Esophagus muscularis mucosa (tissue), 4 donors: ENCODE measurements at regions not wholly inside any gene's neighbourhood (a gene's known extent, or its start where the extent isn't known, plus 50 kb on each side); places are given as distances from the start of the nearest gene placed in this dataset.

Experiments
- DNase-seq: peaks from one replicate; pipeline ENCODE4 v3.0.0-alpha.2; 2017; ENCODE audit errors: extremely low spot score
- H3K27ac ChIP-seq, 4 donors: fragments of 200-600 bp; sonication (generic); replicated peaks in 1 of 4; 1 replicate in 3 of 4; 2 replicates in 1 of 4; pipeline ENCODE4 v1.5.1; 2016 to 2019; ENCODE audit warnings: mild to moderate bottlenecking in 1 of 4
- H3K27me3 ChIP-seq, 4 donors: fragments of 200-600 bp; sonication (generic); one replicate each; pipeline versions ENCODE4 v1.5.1 to v1.6.0; 2016 to 2019
- H3K36me3 ChIP-seq, 4 donors: fragments of 200-600 bp; sonication (generic); one replicate each; pipeline ENCODE4 v1.5.1; 2016 to 2019
- H3K4me1 ChIP-seq, 4 donors: fragments of 200-600 bp; sonication (generic); one replicate each; pipeline ENCODE4 v1.5.1; 2016 to 2019
- H3K4me3 ChIP-seq, 4 donors: fragments of 200-600 bp; sonication (generic); 1 replicate in 2 of 4; 2 replicates in 2 of 4; pipeline ENCODE4 v1.5.1; 2016 to 2019; ENCODE audit warnings: mild to moderate bottlenecking in 4 of 4, moderate library complexity in 1 of 4
- H3K9me3 ChIP-seq, 4 donors: fragments of 200-600 bp; sonication (generic); 1 replicate in 3 of 4; 2 replicates in 1 of 4; pipeline ENCODE4 v1.5.1; 2016 to 2019
- EP300 ChIP-seq: sonication (generic); formaldehyde crosslinking; IDR thresholded peaks from one replicate; pipeline ENCODE4 v1.6.1; 2017; ENCODE audit warnings: antibody characterized with exemption
- POLR2A ChIP-seq: fragments of 450-650 bp; IDR thresholded peaks from one replicate; pipeline ENCODE4 v1.6.1; 2017; ENCODE audit warnings: antibody characterized with exemption, moderate library complexity, mild to moderate bottlenecking, low read depth
- POLR2AphosphoS5 ChIP-seq, 2 donors: sonication (generic); formaldehyde crosslinking; IDR thresholded peaks; one replicate each; pipeline ENCODE4 v1.6.1; 2017; ENCODE audit warnings: antibody characterized with exemption in 2 of 2
- WGBS: methylation state at CpG from one replicate; pipeline ENCODE4 v1.1.5; 2018; 5-methylcytosine and 5-hydroxymethylcytosine counted together
- intact Hi-C: fragments of 100-400 bp; cut with DNase I; formaldehyde crosslinking; loops from one replicate; pipeline ENCODE4 v1.15.1; 2023
- TF ChIP-seq, protein P1 (sequence below), 3 experiments: fragments of 200-600 bp in 2 of 3; fragments of 450-650 bp in 1 of 3; sonication (generic) in 2 of 3; IDR thresholded peaks; one replicate each; pipeline ENCODE4 v1.5.1; 2017 to 2019; ENCODE audit warnings: antibody characterized with exemption in 3 of 3, mild to moderate bottlenecking in 2 of 3, moderate library complexity in 1 of 3

DNA sequence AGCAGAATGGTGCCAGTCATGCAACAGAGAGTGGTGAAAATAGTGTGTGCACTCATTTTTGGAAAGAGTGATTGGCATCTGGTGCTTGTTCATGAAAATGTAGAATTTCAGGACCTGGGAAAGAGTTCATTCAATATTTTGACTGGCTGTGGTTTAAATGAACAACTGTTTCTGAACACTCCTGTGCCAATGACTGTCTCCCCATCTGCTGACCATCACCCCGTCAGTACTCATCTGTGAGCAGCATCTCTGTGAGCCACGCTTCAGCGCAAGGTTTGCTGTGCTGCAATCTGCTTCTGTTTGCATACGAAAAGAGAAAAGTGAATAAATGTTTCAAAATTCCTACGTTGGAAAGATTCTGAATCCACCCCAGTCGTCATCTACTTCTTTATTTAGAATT, 77.9 kb upstream of the RUNX1 start:
- TF ChIP-seq POLR2AphosphoS5 (IDR thresholded peaks at IDR 0.05) (no peak), EP300 (no peak), POLR2A (no peak)
- TF ChIP-seq, protein P1, sequence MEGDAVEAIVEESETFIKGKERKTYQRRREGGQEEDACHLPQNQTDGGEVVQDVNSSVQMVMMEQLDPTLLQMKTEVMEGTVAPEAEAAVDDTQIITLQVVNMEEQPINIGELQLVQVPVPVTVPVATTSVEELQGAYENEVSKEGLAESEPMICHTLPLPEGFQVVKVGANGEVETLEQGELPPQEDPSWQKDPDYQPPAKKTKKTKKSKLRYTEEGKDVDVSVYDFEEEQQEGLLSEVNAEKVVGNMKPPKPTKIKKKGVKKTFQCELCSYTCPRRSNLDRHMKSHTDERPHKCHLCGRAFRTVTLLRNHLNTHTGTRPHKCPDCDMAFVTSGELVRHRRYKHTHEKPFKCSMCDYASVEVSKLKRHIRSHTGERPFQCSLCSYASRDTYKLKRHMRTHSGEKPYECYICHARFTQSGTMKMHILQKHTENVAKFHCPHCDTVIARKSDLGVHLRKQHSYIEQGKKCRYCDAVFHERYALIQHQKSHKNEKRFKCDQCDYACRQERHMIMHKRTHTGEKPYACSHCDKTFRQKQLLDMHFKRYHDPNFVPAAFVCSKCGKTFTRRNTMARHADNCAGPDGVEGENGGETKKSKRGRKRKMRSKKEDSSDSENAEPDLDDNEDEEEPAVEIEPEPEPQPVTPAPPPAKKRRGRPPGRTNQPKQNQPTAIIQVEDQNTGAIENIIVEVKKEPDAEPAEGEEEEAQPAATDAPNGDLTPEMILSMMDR (IDR thresholded peaks at IDR 0.05): no peak
- DNase-seq: no peak
- Histone ChIP-seq H3K4me1 (no peaks in the 10 kb centered on the region), H3K27me3 (no peaks in the 10 kb centered on the region), H3K36me3 (no peaks in the 10 kb centered on the region), H3K27ac (no peak overlapping the region), H3K4me3 (no peak overlapping the region), H3K9me3 (peaks cover 0 to 16% (median 6%) of the 10 kb centered on the region in 4 donors)
- intact Hi-C loops: no loop called here
- 76% methylated on average over 6 of the region's 6 CpGs for WGBS

DNA sequence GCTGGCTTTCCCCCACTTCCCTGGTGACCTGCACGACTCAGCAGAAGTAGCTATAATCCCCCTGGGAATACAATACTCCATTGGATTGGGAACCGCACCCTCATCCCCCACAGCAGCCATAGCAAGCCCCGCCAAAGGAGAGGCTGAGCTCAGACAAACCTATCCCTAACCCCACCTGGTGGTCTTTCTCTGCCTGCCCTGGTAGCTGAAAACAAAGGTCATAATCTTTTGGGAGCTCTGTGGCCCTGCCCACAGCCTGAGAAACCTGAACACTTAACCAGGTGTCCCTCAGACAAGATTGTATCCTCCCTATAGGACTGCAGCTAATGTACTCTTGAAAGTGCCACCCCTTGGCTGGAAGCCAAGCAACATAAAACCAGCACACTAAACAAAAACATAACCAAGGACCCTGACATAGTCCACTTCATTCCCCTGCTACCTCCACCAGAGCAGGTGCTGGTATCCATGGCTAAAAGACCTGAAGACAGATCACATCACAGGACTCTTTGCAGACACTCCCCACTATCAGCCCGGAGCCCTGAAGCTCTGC, 71.6 kb upstream of the RUNX1 start:
- intact Hi-C loops: no loop called here
- TF ChIP-seq, protein P1 (IDR thresholded peaks at IDR 0.05): no peak
- no peak for TF ChIP-seq POLR2AphosphoS5 (IDR thresholded peaks at IDR 0.05)
- no peak for TF ChIP-seq POLR2A
- TF ChIP-seq EP300: no peak
- 81% methylated on average over 4 of the region's 4 CpGs for WGBS
- no peak for DNase-seq
- peaks cover 0 to 15% (median 5%) of the 10 kb centered on the region in 4 donors for H3K9me3 ChIP-seq
- H3K27ac ChIP-seq: no peak overlapping the region
- H3K36me3 ChIP-seq: no peaks in the 10 kb centered on the region
- H3K4me3 ChIP-seq: no peak overlapping the region
- peaks cover 0 to 11% (median 0%) of the 10 kb centered on the region in 4 donors for H3K27me3 ChIP-seq
- H3K4me1 ChIP-seq: no peaks in the 10 kb centered on the region

DNA sequence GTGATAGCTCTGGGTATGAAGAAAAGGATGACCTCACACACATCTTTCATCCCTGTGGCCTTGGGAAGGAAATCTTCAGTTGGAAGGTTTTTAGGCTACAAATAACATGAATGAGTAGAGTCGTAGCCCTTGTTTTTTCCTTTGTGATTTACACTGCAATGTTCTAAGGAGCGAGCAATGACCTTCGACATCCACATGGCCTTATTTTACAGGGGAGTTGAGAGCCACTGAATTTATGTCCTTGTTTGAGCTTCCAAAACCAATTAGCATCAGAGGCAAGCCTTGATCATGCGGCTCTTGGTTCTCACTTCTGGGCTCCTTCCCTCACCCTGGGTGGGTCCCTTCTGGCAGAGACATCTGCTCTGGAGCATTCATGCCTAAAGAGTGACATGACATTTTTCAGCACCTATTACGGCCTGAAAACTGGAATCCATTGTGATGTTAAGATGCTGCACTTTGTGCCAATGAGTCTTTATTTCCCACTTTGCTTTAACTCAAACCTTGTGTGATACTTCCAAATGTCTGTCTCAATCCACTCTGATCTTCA, 70.5 kb upstream of the RUNX1 start:
- Histone ChIP-seq H3K4me1 (no peaks in the 10 kb centered on the region), H3K9me3 (peaks cover 0 to 3% (median under 1%) of the 10 kb centered on the region in 4 donors), H3K27ac (no peak overlapping the region), H3K27me3 (peaks cover 0 to 11% (median 0%) of the 10 kb centered on the region in 4 donors), H3K36me3 (no peaks in the 10 kb centered on the region), H3K4me3 (no peak overlapping the region)
- 89% methylated on average over 5 of the region's 5 CpGs for WGBS
- no peak for DNase-seq
- intact Hi-C loops: no loop called here
- TF ChIP-seq, protein P1 (IDR thresholded peaks at IDR 0.05): no peak
- TF ChIP-seq EP300 (no peak), POLR2A (no peak), POLR2AphosphoS5 (IDR thresholded peaks at IDR 0.05) (no peak)

DNA sequence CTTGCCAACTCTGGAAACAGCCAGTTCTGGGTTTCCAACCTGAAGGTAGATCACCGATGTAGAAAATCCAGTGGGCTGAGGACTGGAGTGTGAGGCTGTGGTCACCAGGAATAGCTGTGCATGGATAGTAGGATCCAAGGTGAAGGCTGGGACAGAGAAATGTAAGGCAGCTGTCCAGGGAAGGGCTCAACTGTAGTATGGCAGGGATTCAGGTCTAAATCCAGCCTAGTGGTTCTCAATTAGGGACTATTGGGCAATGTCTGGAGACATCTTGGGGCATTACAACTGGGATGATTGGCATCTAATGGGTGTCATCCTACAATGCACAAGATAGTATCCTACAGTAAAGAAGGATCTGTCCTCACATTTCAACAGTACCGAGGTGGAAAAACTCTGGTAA, 67.7 kb upstream of the RUNX1 start:
- H3K9me3 ChIP-seq: no peaks in the 10 kb centered on the region

More for the DNA sequence above, 67.7 kb upstream of the RUNX1 start:
- peaks cover 0 to 11% (median 0%) of the 10 kb centered on the region in 4 donors for H3K27me3 ChIP-seq
- no peak overlapping the region for H3K27ac ChIP-seq
- no peak overlapping the region for H3K4me3 ChIP-seq
- 94% methylated on average over 1 of the region's 2 CpGs for WGBS
- H3K36me3 ChIP-seq: no peaks in the 10 kb centered on the region
- DNase-seq: no peak
- intact Hi-C loops: no loop called here
- TF ChIP-seq EP300: no peak
- TF ChIP-seq, protein P1 (IDR thresholded peaks at IDR 0.05): no peak
- no peak for TF ChIP-seq POLR2AphosphoS5 (IDR thresholded peaks at IDR 0.05)
- TF ChIP-seq POLR2A: no peak
- H3K4me1 ChIP-seq: no peaks in the 10 kb centered on the region
